ENCODE measurements at regions not wholly inside any gene's neighbourhood (a gene's known extent, or its start where the extent isn't known, plus 50 kb on each side); places are given as distances from the start of the nearest gene placed in this dataset.

GRCh38 chr1:181208083-181208482 is 119.6 kb downstream of the IER5 start:
- TF ChIP-seq CTCF (IDR thresholded peaks at IDR 0.05; ENCODE audit: low read length), result no peak
- no peak for TF ChIP-seq EZH2 (optimal IDR thresholded peaks at IDR 0.05; ENCODE audit: low read depth, low read length)
- no peak for TF ChIP-seq EZH2phosphoT487 (IDR thresholded peaks at IDR 0.05; ENCODE audit: low read length)

Data from MM.1S (cell line).